Astrocyte of the spinal cord (primary cell): ENCODE measurements at regions not wholly inside any gene's neighbourhood (a gene's known extent, or its start where the extent isn't known, plus 50 kb on each side); places are given as distances from the start of the nearest gene placed in this dataset.

Experiments used
- DNase-seq: peaks from one replicate; pipeline ENCODE4 v3.0.0; 2011; ENCODE audit warnings: low read depth, low spot score
- H3K4me3 ChIP-seq: 2 replicates; pipeline ENCODE4 v1.5.1; 2011; ENCODE audit warnings: low read depth, mild to moderate bottlenecking, low read length, moderate library complexity
- CTCF ChIP-seq: IDR thresholded peaks from 2 replicates; pipeline ENCODE4 v1.5.1; 2012; ENCODE audit warnings: low read depth, mild to moderate bottlenecking, low read length, inconsistent platforms
- in situ Hi-C: cut with HindIII; loops from 2 replicates; pipeline ENCODE4 v1.10.0; 2017; ENCODE audit warnings: low sequenced_read_pairs

GRCh38 chr6:134738211-134738885, 211.6 kb downstream of the ALDH8A1 start:
- no peak for DNase-seq
- TF ChIP-seq CTCF, result no peak
- no peak overlapping the region for H3K4me3 ChIP-seq
- in situ Hi-C loops, result no loop called here

DNA sequence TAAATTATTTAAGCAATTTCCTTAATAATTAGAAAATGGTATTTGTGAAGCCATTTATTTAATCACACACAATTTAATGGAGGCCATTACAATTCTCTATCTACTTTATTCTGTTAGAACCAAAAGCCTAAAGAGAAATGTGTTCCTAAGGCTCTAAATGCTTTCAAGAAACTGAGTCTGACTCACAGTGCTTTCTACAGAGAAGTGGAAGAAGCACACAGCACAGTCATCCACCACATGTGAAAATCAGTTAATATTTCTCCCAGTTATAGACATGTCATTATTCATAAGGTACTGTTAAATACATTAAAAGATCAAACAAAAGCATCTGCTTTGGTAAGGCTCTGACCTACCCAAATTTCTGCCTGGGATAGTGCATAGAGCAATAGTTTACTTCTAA, 214.4 kb downstream of the ALDH8A1 start:
- no peak overlapping the region for H3K4me3 ChIP-seq
- DNase-seq, result no peak
- in situ Hi-C loops, result no loop called here
- TF ChIP-seq CTCF, result no peak

DNA sequence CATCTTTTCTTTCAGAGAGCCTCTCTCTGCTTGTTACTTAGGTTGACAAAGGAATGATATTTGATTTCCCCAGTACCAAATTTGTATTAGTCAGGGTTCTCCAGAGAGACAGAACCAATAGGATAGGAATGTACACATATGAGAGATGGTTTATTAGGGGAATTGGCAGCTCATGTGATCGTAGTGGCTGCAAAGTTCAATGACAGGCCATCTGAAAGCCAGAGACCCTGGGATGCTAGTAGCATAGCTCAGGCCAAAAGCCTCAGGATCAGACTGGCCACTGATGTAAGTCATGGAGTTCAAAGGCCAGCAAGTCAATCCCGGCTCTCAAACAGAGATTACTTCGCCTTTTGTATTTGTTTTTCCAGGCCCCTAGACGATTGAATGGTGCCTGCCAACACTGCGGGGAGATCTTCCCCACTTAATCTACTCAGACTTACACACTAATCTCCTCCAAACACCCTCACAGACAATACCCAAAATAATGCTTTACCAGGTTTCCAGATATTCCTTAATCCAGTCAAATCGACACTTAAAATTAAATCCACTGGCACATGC, 215.5 kb downstream of the ALDH8A1 start:
- in situ Hi-C loops, result no loop called here
- DNase-seq, result no peak
- no peak overlapping the region for H3K4me3 ChIP-seq
- no peak for TF ChIP-seq CTCF

GRCh38 chr6:134733801-134734200, 216.1 kb downstream of the ALDH8A1 start:
- no peak for DNase-seq
- in situ Hi-C loops, result no loop called here
- TF ChIP-seq CTCF, result no peak
- H3K4me3 ChIP-seq, result no peak overlapping the region

DNA sequence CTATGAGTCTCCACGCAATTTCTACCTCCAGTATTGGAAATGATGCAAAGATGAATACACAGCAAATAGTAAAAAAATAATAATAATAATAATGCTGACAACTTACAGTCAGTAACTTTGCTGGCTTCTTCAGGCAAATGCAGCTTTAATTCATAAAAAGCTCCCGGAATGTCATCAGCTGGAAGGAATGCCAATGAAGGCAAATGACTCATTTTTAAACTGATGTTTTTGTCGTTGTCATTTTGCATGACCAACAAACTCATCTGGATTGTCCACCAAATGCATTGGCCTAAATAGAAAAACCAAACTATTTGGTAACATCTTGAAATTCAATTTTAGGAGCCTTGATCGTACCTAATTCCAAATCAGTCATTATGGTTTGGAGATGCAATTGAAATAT, 217.1 kb downstream of the ALDH8A1 start:
- no peak for TF ChIP-seq CTCF
- DNase-seq, result no peak
- H3K4me3 ChIP-seq, result no peak overlapping the region
- in situ Hi-C loops, result no loop called here

GRCh38 chr6:134731615-134732014, 218.3 kb downstream of the ALDH8A1 start:
- TF ChIP-seq CTCF, result no peak

More at GRCh38 chr6:134731615-134732014, 218.3 kb downstream of the ALDH8A1 start:
- no peak for DNase-seq
- no peak overlapping the region for H3K4me3 ChIP-seq
- in situ Hi-C loops, result no loop called here
